Dedifferentiated amniotic fluid mesenchymal stem cell (primary cell): ENCODE measurements at regions not wholly inside any gene's neighbourhood (a gene's known extent, or its start where the extent isn't known, plus 50 kb on each side); places are given as distances from the start of the nearest gene placed in this dataset.
"Not testable (repeated sequence)": the region's sequence is repeated elsewhere in the genome, so short reads cannot be mapped to it uniquely, and the experiment has no call there.

Experiments
- DNase-seq: peaks from one replicate; pipeline ENCODE4 v3.0.0-alpha.2; 2016; ENCODE audit errors: extremely low spot score

- no peak for DNase-seq
These were observed 52.8 kb upstream of the ADGRE5 start for GRCh38 chr19:14328406-14328805.

GRCh38 chr19:14327061-14327460 is 54.2 kb upstream of the ADGRE5 start:
- not testable (repeated sequence) for DNase-seq

GRCh38 chr19:14325863-14326262 is 55.4 kb upstream of the ADGRE5 start:
- no peak for DNase-seq

- no peak for DNase-seq
These were observed 56.1 kb upstream of the ADGRE5 start for GRCh38 chr19:14325134-14325533.

- DNase-seq: no peak
These were observed 58.3 kb upstream of the ADGRE5 start for GRCh38 chr19:14322889-14323463.

- no peak for DNase-seq
These were observed 61.0 kb upstream of the ADGRE5 start for GRCh38 chr19:14320253-14320652.

GRCh38 chr19:14319720-14320119 is 61.5 kb upstream of the ADGRE5 start:
- DNase-seq: not testable (repeated sequence)

GRCh38 chr19:14318873-14319272 is 62.4 kb upstream of the ADGRE5 start:
- DNase-seq: no peak

- no peak for DNase-seq
These were observed 64.1 kb upstream of the ADGRE5 start for GRCh38 chr19:14317157-14317556.

- no peak for DNase-seq
These were observed 65.8 kb upstream of the ADGRE5 start for GRCh38 chr19:14315433-14315832.

- DNase-seq: no peak
These were observed 71.2 kb upstream of the ADGRE5 start for GRCh38 chr19:14310055-14310454.

- no peak for DNase-seq
These were observed 75.5 kb upstream of the ADGRE5 start for GRCh38 chr19:14305706-14306105.

GRCh38 chr19:14301150-14301549 is 80.1 kb upstream of the ADGRE5 start:
- no peak for DNase-seq

GRCh38 chr19:14300303-14300702 is 80.9 kb upstream of the ADGRE5 start:
- DNase-seq: no peak

GRCh38 chr19:14299224-14299827 is 81.9 kb upstream of the ADGRE5 start:
- not testable (repeated sequence) for DNase-seq

- not testable (repeated sequence) for DNase-seq
These were observed 83.2 kb upstream of the ADGRE5 start for GRCh38 chr19:14297883-14298576.

- DNase-seq: not testable (repeated sequence)
These were observed 86.3 kb upstream of the ADGRE5 start for GRCh38 chr19:14294974-14295373.

GRCh38 chr19:14293816-14294170 is 87.5 kb upstream of the ADGRE5 start:
- DNase-seq: not testable (repeated sequence)

GRCh38 chr19:14293101-14293815 is 87.3 kb upstream of the ADGRL1 start:
- not testable (repeated sequence) for DNase-seq

GRCh38 chr19:14289810-14290209 is 83.8 kb upstream of the ADGRL1 start:
- DNase-seq: not testable (repeated sequence)

GRCh38 chr19:14287837-14288236 is 81.9 kb upstream of the ADGRL1 start:
- not testable (repeated sequence) for DNase-seq

GRCh38 chr19:14286594-14286993 is 80.6 kb upstream of the ADGRL1 start:
- DNase-seq: not testable (repeated sequence)

GRCh38 chr19:14285726-14286125 is 79.8 kb upstream of the ADGRL1 start:
- not testable (repeated sequence) for DNase-seq
